SK-N-SH (cell line): ENCODE measurements at regions not wholly inside any gene's neighbourhood (a gene's known extent, or its start where the extent isn't known, plus 50 kb on each side); places are given as distances from the start of the nearest gene placed in this dataset.

Source experiments
- CTCF ChIA-PET: fragments of 300-600, 350-600 bp; formaldehyde crosslinking; extraction: SDS; loops from one replicate; lab custom pipeline; 2021; lab: Yijun Ruan, JAX
- POLR2A ChIA-PET: fragments of 350-600 bp; sonication (Branson Sonifier 250); formaldehyde crosslinking; extraction: SDS; loops from one replicate; lab custom pipeline; 2020; ENCODE audit warnings: antibody characterized with exemption, inconsistent platforms; lab: Yijun Ruan, JAX
- DNase-seq: peaks from one replicate; pipeline ENCODE4 v3.0.0; 2012
- H2AFZ ChIP-seq: fragments of 200-600 bp; sonication (generic); 2 replicates; pipeline ENCODE4 v1.8.1; 2016; ENCODE audit warnings: antibody characterized with exemption, mild to moderate bottlenecking, low read depth
- H3F3A ChIP-seq: fragments of 200-600 bp; sonication (generic); replicated peaks from 2 replicates; pipeline ENCODE3; 2016; ENCODE audit warnings: antibody characterized with exemption, mild to moderate bottlenecking; ENCODE audit not compliant: insufficient read depth
- H3K27ac ChIP-seq, 2 experiments: fragments of 200-500 bp in 1 of 2; fragments of 200-600 bp in 1 of 2; sonication (Bioruptor generic) in 1 of 2; sonication (generic), shearing (Covaris generic) in 1 of 2; 2 replicates each; pipeline versions ENCODE4 v1.5.1 to v1.6.1; 2014 to 2016; ENCODE audit warnings: low read depth in 2 of 2, inconsistent platforms in 1 of 2, low read length in 1 of 2, mild to moderate bottlenecking in 1 of 2, mixed read lengths in 1 of 2
- H3K27me3 ChIP-seq: fragments of 200-600 bp; sonication (generic), shearing (Covaris generic); 2 replicates; pipeline ENCODE4 v1.6.1; 2016; ENCODE audit warnings: mixed run types; ENCODE audit not compliant: insufficient read depth
- H3K36me3 ChIP-seq, 2 experiments: fragments of 200-500 bp in 1 of 2; fragments of 200-600 bp in 1 of 2; sonication (Bioruptor generic) in 1 of 2; sonication (generic) in 1 of 2; replicated peaks in 1 of 2; 2 replicates each; pipeline versions ENCODE3 to v1.5.1; 2014 to 2016; ENCODE audit warnings: low read length in 1 of 2, mild to moderate bottlenecking in 1 of 2; ENCODE audit not compliant: insufficient read depth in 2 of 2, control insufficient read depth in 1 of 2
- H3K4me1 ChIP-seq, 2 experiments: fragments of 200-500 bp in 1 of 2; fragments of 200-600 bp in 1 of 2; sonication (Bioruptor generic) in 1 of 2; sonication (generic), shearing (Covaris generic) in 1 of 2; 2 replicates each; pipeline versions ENCODE4 v1.5.1 to v1.6.1; 2014 to 2016; ENCODE audit warnings: low read depth in 1 of 2, low read length in 1 of 2, mixed run types in 1 of 2; ENCODE audit not compliant: insufficient read depth in 2 of 2, control insufficient read depth in 1 of 2
- H3K4me2 ChIP-seq: fragments of 200-600 bp; sonication (generic), shearing (Covaris generic); 2 replicates; pipeline ENCODE4 v1.6.1; 2017; ENCODE audit warnings: mixed run types
- H3K4me3 ChIP-seq, 2 experiments: fragments of 200-500 bp in 1 of 2; fragments of 200-600 bp in 1 of 2; sonication (Bioruptor generic) in 1 of 2; sonication (generic), shearing (Covaris generic) in 1 of 2; 2 replicates each; pipeline versions ENCODE4 v1.5.1 to v1.8.1; 2014 to 2016; ENCODE audit warnings: low read depth in 2 of 2, inconsistent platforms in 1 of 2, low read length in 1 of 2, mild to moderate bottlenecking in 1 of 2, mixed read lengths in 1 of 2, moderate library complexity in 1 of 2
- H3K79me2 ChIP-seq: fragments of 200-600 bp; sonication (generic); 2 replicates; pipeline ENCODE4 v1.8.1; 2017; ENCODE audit warnings: mild to moderate bottlenecking; ENCODE audit not compliant: insufficient read depth
- H3K9ac ChIP-seq: fragments of 200-600 bp; sonication (generic); 2 replicates; pipeline ENCODE4 v1.6.1; 2017; ENCODE audit warnings: mixed run types
- H3K9me2 ChIP-seq: fragments of 200-600 bp; sonication (generic); 2 replicates; pipeline ENCODE4 v1.6.1; 2017; ENCODE audit warnings: mixed run types
- H3K9me3 ChIP-seq: fragments of 200-600 bp; sonication (generic); 2 replicates; pipeline ENCODE4 v1.6.1; 2017; ENCODE audit warnings: mixed run types, mild to moderate bottlenecking, moderate library complexity
- H4K20me1 ChIP-seq: fragments of 200-600 bp; sonication (generic); 2 replicates; pipeline ENCODE4 v1.6.1; 2017; ENCODE audit warnings: mild to moderate bottlenecking, mixed run types; ENCODE audit not compliant: insufficient read depth
- CHD2 ChIP-seq: fragments of 150-350 bp; IDR thresholded peaks from 2 replicates; pipeline ENCODE4 v1.6.1; 2018; ENCODE audit warnings: low read length; ENCODE audit not compliant: partially characterized antibody
- ELF1 ChIP-seq: IDR thresholded peaks from 2 replicates; pipeline ENCODE4 v1.4.0; 2012
- EP300 ChIP-seq, 2 experiments: IDR thresholded peaks; 2 replicates each; pipeline versions ENCODE4 v1.4.0 to v1.6.1; 2012; ENCODE audit warnings: borderline replicate concordance in 1 of 2, low read depth in 1 of 2, low read length in 1 of 2
- EZH2phosphoT487 ChIP-seq: fragments of 200-600 bp; sonication (generic); IDR thresholded peaks from 2 replicates; pipeline ENCODE4 v1.6.1; 2017; ENCODE audit warnings: low read depth, mixed run types, mild to moderate bottlenecking, antibody characterized with exemption, moderate library complexity, borderline replicate concordance
- FOSL2 ChIP-seq: IDR thresholded peaks from 2 replicates; pipeline ENCODE4 v1.4.0; 2012; ENCODE audit warnings: low read depth, mild to moderate bottlenecking, moderate library complexity, borderline replicate concordance
- FOXM1 ChIP-seq: IDR thresholded peaks from 2 replicates; pipeline ENCODE4 v1.4.0; 2012; ENCODE audit warnings: low read depth, mild to moderate bottlenecking
- GABPA ChIP-seq: IDR thresholded peaks from 2 replicates; pipeline ENCODE4 v1.4.0; 2012; ENCODE audit warnings: low read depth, mild to moderate bottlenecking
- GATA2 ChIP-seq: sonication (generic); formaldehyde crosslinking; IDR thresholded peaks from 2 replicates; pipeline ENCODE4 v1.5.0; 2020; ENCODE audit warnings: mild to moderate bottlenecking, missing genetic modification reagents
- JUND ChIP-seq: IDR thresholded peaks from 2 replicates; pipeline ENCODE4 v1.4.0; 2012
- MXI1 ChIP-seq: IDR thresholded peaks from 2 replicates; pipeline ENCODE4 v1.6.1; 2012; ENCODE audit warnings: mild to moderate bottlenecking, low read depth, low read length, improper control_type of control experiment
- NFIC ChIP-seq: IDR thresholded peaks from 2 replicates; pipeline ENCODE4 v1.4.0; 2012; ENCODE audit warnings: borderline replicate concordance
- RAD21 ChIP-seq: IDR thresholded peaks from 2 replicates; pipeline ENCODE4 v1.6.1; 2012; ENCODE audit warnings: mild to moderate bottlenecking, low read length
- RCOR1 ChIP-seq: fragments of 150-350 bp; IDR thresholded peaks from 2 replicates; pipeline ENCODE4 v1.6.1; 2017; ENCODE audit warnings: antibody characterized with exemption, low read length
- RFX5 ChIP-seq: IDR thresholded peaks from 2 replicates; pipeline ENCODE4 v1.6.1; 2012; ENCODE audit warnings: mild to moderate bottlenecking, improper control_type of control experiment, low read length
- RXRA ChIP-seq: IDR thresholded peaks from 2 replicates; pipeline ENCODE4 v1.4.0; 2012; ENCODE audit warnings: low read depth, mild to moderate bottlenecking, borderline replicate concordance
- SMC3 ChIP-seq: IDR thresholded peaks from 2 replicates; pipeline ENCODE4 v1.6.1; 2012; ENCODE audit warnings: low read depth, low read length, improper control_type of control experiment
- TAF1 ChIP-seq: IDR thresholded peaks from 2 replicates; pipeline ENCODE4 v1.6.1; 2012; ENCODE audit warnings: low read depth, mild to moderate bottlenecking, low read length, moderate library complexity, borderline replicate concordance
- WGBS: methylation state at CpG from one replicate; pipeline ENCODE4 v1.1.6; 2017; ENCODE audit warnings: low lambda C conversion rate; 5-methylcytosine and 5-hydroxymethylcytosine counted together
- TF ChIP-seq, protein P1 (sequence below): IDR thresholded peaks from 2 replicates; pipeline ENCODE4 v1.4.0; 2012; ENCODE audit warnings: low read depth
- TF ChIP-seq, protein P2 (sequence below): fragments of 200-600 bp; sonication (generic); IDR thresholded peaks from 2 replicates; pipeline ENCODE4 v1.6.1; 2017; ENCODE audit warnings: antibody characterized with exemption, mild to moderate bottlenecking, moderate library complexity
- TF ChIP-seq, protein P3 (sequence below): IDR thresholded peaks from 2 replicates; pipeline ENCODE4 v1.4.0; 2012; ENCODE audit warnings: low read depth, borderline replicate concordance
- TF ChIP-seq, protein P4 (sequence below): IDR thresholded peaks from 2 replicates; pipeline ENCODE4; 2012
- TF ChIP-seq, protein P5 (sequence below): IDR thresholded peaks from 2 replicates; pipeline ENCODE4 v1.4.0; 2012; ENCODE audit warnings: low read depth, borderline replicate concordance

DNA sequence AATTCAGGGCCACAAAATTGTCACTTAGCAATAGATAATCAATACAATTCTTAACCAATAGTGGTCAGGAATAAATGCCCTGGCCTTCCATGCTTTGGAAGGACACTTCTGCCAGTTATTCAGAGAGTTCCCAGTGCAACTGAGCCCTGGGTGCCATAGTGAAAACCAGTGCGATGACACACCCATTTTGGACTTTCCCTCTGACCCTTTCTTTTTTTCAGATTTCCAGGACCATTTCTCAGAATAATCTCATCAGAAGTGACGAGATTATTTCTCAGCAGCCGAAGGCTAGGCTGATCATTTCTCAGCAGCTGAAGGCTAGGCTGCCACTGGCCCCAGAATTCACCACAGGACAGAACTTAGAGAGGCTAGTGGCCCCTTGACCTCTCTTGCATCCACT is 106.6 kb upstream of the MYCN start:
- Histone ChIP-seq H2AFZ (no peak overlapping the region), H3K4me2 (no peak overlapping the region), H3K4me3 (no peak overlapping the region), H3K79me2 (no peaks in the 10 kb centered on the region), H3K9ac (no peak overlapping the region), H3K27ac (no peak overlapping the region), H4K20me1 (no peaks in the 10 kb centered on the region), H3K4me1 (no peaks in the 10 kb centered on the region), H3K9me2 (no peaks in the 10 kb centered on the region), H3K36me3 (no peaks in the 10 kb centered on the region), H3F3A (no peaks in the 10 kb centered on the region), H3K27me3 (no peaks in the 10 kb centered on the region), H3K9me3 (no peaks in the 10 kb centered on the region)
- 21% methylated on average over 3 of the region's 3 CpGs for WGBS
- ChIA-PET CTCF (interaction anchor here (0.7 kb wide), 1 partner anchor 110 kb away, joined by 3 read pairs; no protein-coding TSS in a partner anchor), POLR2A (no interaction called here)
- DNase-seq: no peak
- no peak for TF ChIP-seq EP300 (IDR thresholded peaks at IDR 0.05; ENCODE audit: borderline replicate concordance in 1 of 2, low read depth in 1 of 2, low read length in 1 of 2)
- no peak for TF ChIP-seq NFIC
- TF ChIP-seq SMC3: no peak
- TF ChIP-seq GATA2: no peak
- TF ChIP-seq FOXM1: no peak
- TF ChIP-seq RCOR1: no peak
- TF ChIP-seq FOSL2: no peak
- TF ChIP-seq, protein P1, sequence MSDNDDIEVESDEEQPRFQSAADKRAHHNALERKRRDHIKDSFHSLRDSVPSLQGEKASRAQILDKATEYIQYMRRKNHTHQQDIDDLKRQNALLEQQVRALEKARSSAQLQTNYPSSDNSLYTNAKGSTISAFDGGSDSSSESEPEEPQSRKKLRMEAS: no peak
- TF ChIP-seq RXRA: no peak
- TF ChIP-seq JUND: no peak
- TF ChIP-seq, protein P2, sequence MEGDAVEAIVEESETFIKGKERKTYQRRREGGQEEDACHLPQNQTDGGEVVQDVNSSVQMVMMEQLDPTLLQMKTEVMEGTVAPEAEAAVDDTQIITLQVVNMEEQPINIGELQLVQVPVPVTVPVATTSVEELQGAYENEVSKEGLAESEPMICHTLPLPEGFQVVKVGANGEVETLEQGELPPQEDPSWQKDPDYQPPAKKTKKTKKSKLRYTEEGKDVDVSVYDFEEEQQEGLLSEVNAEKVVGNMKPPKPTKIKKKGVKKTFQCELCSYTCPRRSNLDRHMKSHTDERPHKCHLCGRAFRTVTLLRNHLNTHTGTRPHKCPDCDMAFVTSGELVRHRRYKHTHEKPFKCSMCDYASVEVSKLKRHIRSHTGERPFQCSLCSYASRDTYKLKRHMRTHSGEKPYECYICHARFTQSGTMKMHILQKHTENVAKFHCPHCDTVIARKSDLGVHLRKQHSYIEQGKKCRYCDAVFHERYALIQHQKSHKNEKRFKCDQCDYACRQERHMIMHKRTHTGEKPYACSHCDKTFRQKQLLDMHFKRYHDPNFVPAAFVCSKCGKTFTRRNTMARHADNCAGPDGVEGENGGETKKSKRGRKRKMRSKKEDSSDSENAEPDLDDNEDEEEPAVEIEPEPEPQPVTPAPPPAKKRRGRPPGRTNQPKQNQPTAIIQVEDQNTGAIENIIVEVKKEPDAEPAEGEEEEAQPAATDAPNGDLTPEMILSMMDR: no peak
- no peak for TF ChIP-seq GABPA
- TF ChIP-seq MXI1: no peak
- no peak for TF ChIP-seq RAD21
- no peak for TF ChIP-seq TAF1

DNA sequence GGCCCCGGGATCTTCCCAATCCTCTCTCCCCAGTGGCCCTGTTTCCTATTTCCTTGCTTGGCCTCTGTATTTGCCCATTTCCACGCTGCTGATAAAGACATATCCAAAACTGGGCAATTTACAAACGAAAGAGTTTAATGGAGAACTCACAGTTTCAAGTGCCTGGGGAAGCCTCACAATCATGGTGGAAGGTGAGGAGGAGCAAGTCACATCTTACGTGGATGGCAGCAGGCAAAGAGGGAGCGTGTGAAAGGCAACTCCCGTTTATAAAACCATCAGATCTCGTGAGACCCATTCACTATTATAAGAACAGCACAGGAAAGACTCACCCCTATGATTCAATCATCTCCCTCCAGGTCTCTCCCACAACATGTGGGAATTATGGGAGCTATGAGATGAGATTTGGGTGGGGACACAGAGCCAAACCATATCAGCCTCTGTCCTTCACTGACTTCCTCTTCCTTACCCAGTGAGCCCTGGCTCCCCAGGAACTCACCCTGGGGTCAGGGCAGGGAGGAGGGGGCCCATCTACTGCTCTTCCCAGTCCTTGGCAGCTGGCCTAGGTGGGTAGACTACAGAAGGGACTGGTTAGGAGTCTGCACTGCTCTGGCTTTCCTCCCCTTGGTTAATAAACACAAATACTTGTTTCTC is 105.8 kb upstream of the MYCN start:
- Histone ChIP-seq H3K9me2 (no peaks in the 10 kb centered on the region), H3K36me3 (no peaks in the 10 kb centered on the region), H3K27me3 (no peaks in the 10 kb centered on the region), H3K4me3 (no peak overlapping the region), H3K4me1 (no peaks in the 10 kb centered on the region), H4K20me1 (no peaks in the 10 kb centered on the region), H3K79me2 (no peaks in the 10 kb centered on the region), H3K4me2 (no peak overlapping the region), H3K27ac (no peak overlapping the region), H3K9me3 (no peaks in the 10 kb centered on the region), H2AFZ (no peak overlapping the region), H3F3A (no peaks in the 10 kb centered on the region), H3K9ac (no peak overlapping the region)
- 15% methylated on average over 7 of the region's 7 CpGs for WGBS
- ChIA-PET CTCF (interaction anchor here (0.9 to 1.5 kb wide), 2 partner anchors 9 to 105 kb away, joined by 3 to 4 read pairs; partner anchors contain the start of gene MYCN), POLR2A (no interaction called here)
- DNase-seq: no peak
- no peak for TF ChIP-seq MXI1
- no peak for TF ChIP-seq FOSL2
- TF ChIP-seq CHD2: no peak
- TF ChIP-seq RFX5: no peak
- TF ChIP-seq, protein P3, sequence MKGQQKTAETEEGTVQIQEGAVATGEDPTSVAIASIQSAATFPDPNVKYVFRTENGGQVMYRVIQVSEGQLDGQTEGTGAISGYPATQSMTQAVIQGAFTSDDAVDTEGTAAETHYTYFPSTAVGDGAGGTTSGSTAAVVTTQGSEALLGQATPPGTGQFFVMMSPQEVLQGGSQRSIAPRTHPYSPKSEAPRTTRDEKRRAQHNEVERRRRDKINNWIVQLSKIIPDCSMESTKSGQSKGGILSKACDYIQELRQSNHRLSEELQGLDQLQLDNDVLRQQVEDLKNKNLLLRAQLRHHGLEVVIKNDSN: no peak
- TF ChIP-seq ELF1: no peak
- no peak for TF ChIP-seq NFIC
- TF ChIP-seq EZH2phosphoT487: no peak
- TF ChIP-seq, protein P4, sequence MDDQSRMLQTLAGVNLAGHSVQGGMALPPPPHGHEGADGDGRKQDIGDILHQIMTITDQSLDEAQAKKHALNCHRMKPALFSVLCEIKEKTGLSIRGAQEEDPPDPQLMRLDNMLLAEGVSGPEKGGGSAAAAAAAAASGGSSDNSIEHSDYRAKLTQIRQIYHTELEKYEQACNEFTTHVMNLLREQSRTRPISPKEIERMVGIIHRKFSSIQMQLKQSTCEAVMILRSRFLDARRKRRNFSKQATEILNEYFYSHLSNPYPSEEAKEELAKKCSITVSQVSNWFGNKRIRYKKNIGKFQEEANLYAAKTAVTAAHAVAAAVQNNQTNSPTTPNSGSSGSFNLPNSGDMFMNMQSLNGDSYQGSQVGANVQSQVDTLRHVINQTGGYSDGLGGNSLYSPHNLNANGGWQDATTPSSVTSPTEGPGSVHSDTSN: no peak
- TF ChIP-seq JUND: no peak
- TF ChIP-seq TAF1: no peak
- TF ChIP-seq, protein P5, sequence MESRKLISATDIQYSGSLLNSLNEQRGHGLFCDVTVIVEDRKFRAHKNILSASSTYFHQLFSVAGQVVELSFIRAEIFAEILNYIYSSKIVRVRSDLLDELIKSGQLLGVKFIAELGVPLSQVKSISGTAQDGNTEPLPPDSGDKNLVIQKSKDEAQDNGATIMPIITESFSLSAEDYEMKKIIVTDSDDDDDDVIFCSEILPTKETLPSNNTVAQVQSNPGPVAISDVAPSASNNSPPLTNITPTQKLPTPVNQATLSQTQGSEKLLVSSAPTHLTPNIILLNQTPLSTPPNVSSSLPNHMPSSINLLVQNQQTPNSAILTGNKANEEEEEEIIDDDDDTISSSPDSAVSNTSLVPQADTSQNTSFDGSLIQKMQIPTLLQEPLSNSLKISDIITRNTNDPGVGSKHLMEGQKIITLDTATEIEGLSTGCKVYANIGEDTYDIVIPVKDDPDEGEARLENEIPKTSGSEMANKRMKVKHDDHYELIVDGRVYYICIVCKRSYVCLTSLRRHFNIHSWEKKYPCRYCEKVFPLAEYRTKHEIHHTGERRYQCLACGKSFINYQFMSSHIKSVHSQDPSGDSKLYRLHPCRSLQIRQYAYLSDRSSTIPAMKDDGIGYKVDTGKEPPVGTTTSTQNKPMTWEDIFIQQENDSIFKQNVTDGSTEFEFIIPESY: no peak
- no peak for TF ChIP-seq EP300 (IDR thresholded peaks at IDR 0.05; ENCODE audit: borderline replicate concordance in 1 of 2, low read depth in 1 of 2, low read length in 1 of 2)
